ENCODE measurements at regions not wholly inside any gene's neighbourhood (a gene's known extent, or its start where the extent isn't known, plus 50 kb on each side); places are given as distances from the start of the nearest gene placed in this dataset.

- no peak for DNase-seq (ENCODE audit: low read depth in 2 of 2)
These were observed 1167.8 kb upstream of the PRKX start for GRCh38 chrX:4881277-4881676.

- no peak for DNase-seq (ENCODE audit: low read depth in 2 of 2)
These were observed 1165.2 kb upstream of the PRKX start for GRCh38 chrX:4878640-4879039.

GRCh38 chrX:4876268-4876667 lies 1162.8 kb upstream of the PRKX start:
- no peak for DNase-seq (ENCODE audit: low read depth in 2 of 2)

- no peak for DNase-seq (ENCODE audit: low read depth in 2 of 2)
These were observed 1138.1 kb upstream of the PRKX start for GRCh38 chrX:4851534-4851933.

GRCh38 chrX:4850312-4850711 lies 1136.9 kb upstream of the PRKX start:
- DNase-seq (ENCODE audit: low read depth in 2 of 2): no peak

- DNase-seq (ENCODE audit: low read depth in 2 of 2): no peak
These were observed 1130.9 kb upstream of the PRKX start for GRCh38 chrX:4844376-4844775.

- DNase-seq (ENCODE audit: low read depth in 2 of 2): no peak
These were observed 1127.8 kb upstream of the PRKX start for GRCh38 chrX:4841216-4841745.

- no peak for DNase-seq (ENCODE audit: low read depth in 2 of 2)
These were observed 1118.1 kb upstream of the PRKX start for GRCh38 chrX:4831574-4831973.

GRCh38 chrX:4830880-4831557 lies 1117.6 kb upstream of the PRKX start:
- no peak for DNase-seq (ENCODE audit: low read depth in 2 of 2)

- no peak for DNase-seq (ENCODE audit: low read depth in 2 of 2)
These were observed 1112.1 kb upstream of the PRKX start for GRCh38 chrX:4825550-4825949.

GRCh38 chrX:4809571-4809970 lies 1096.1 kb upstream of the PRKX start:
- no peak for DNase-seq (ENCODE audit: low read depth in 2 of 2)

- DNase-seq (ENCODE audit: low read depth in 2 of 2): no peak
These were observed 1092.1 kb upstream of the PRKX start for GRCh38 chrX:4805502-4805901.

GRCh38 chrX:4800756-4801155 lies 1087.3 kb upstream of the PRKX start:
- DNase-seq (ENCODE audit: low read depth in 2 of 2): no peak

GRCh38 chrX:4787971-4788370 lies 1074.5 kb upstream of the PRKX start:
- no peak for DNase-seq (ENCODE audit: low read depth in 2 of 2)

- no peak for DNase-seq (ENCODE audit: low read depth in 2 of 2)
These were observed 1051.4 kb upstream of the PRKX start for GRCh38 chrX:4764888-4765287.

GRCh38 chrX:4762196-4762595 lies 1048.7 kb upstream of the PRKX start:
- DNase-seq (ENCODE audit: low read depth in 2 of 2): no peak

- no peak for DNase-seq (ENCODE audit: low read depth in 2 of 2)
These were observed 1041.6 kb upstream of the PRKX start for GRCh38 chrX:4754878-4755604.

- DNase-seq (ENCODE audit: low read depth in 2 of 2): no peak
These were observed 1027.6 kb upstream of the PRKX start for GRCh38 chrX:4741024-4741423.

- DNase-seq (ENCODE audit: low read depth in 2 of 2): no peak
These were observed 1021.9 kb upstream of the PRKX start for GRCh38 chrX:4735299-4735698.

GRCh38 chrX:4710618-4711433 lies 997.4 kb upstream of the PRKX start:
- DNase-seq (ENCODE audit: low read depth in 2 of 2): no peak

- DNase-seq (ENCODE audit: low read depth in 2 of 2): no peak
These were observed 995.7 kb upstream of the PRKX start for GRCh38 chrX:4708970-4709760.

- DNase-seq (ENCODE audit: low read depth in 2 of 2): no peak
These were observed 993.5 kb upstream of the PRKX start for GRCh38 chrX:4706961-4707360.
